ENCODE measurements at regions not wholly inside any gene's neighbourhood (a gene's known extent, or its start where the extent isn't known, plus 50 kb on each side); places are given as distances from the start of the nearest gene placed in this dataset.

- DNase-seq = no peak
Measured at GRCh38 chr2:129661935-129662334, 317.5 kb upstream of the RAB6C start.

GRCh38 chr2:129667577-129667976 is 311.9 kb upstream of the RAB6C start:
- DNase-seq = no peak

DNA sequence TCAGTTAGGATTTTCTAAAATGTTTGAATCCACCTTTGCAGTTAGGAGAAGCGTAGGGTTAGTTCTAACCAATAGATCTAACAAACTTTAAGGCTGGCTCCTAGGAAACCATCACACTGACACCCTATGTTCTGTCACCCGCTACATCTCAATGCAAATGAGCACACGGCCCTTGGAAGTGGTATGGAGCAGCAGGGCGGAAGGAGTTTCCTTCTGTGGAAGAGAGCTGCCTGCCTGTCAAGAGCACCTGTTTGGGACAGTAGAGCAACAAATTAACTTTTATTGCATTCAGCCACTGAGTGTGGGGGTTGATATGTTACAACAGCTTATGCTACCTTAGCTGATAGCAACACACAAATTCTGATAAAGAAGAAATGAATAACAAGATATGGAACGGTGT is 306.9 kb upstream of the RAB6C start:
- no peak for DNase-seq

DNA sequence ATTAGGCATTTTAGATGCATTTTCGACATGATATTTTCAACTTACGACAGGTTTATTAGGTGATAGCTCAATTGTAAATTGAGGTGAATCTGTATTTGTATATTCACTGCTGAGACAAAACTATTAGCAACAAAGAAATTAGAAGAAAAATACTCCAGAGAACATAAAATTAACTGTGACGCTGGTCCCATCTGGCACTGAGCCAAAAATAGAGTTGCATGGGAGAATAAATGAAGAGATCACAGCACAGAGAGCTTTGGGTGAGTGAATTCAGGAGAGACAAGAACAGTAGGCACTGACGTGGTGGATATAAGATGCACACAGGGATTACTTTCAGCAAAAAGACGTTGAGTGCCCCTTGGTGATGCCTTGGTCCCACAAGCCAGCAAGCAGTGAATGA is 306.2 kb upstream of the RAB6C start:
- no peak for DNase-seq

DNA sequence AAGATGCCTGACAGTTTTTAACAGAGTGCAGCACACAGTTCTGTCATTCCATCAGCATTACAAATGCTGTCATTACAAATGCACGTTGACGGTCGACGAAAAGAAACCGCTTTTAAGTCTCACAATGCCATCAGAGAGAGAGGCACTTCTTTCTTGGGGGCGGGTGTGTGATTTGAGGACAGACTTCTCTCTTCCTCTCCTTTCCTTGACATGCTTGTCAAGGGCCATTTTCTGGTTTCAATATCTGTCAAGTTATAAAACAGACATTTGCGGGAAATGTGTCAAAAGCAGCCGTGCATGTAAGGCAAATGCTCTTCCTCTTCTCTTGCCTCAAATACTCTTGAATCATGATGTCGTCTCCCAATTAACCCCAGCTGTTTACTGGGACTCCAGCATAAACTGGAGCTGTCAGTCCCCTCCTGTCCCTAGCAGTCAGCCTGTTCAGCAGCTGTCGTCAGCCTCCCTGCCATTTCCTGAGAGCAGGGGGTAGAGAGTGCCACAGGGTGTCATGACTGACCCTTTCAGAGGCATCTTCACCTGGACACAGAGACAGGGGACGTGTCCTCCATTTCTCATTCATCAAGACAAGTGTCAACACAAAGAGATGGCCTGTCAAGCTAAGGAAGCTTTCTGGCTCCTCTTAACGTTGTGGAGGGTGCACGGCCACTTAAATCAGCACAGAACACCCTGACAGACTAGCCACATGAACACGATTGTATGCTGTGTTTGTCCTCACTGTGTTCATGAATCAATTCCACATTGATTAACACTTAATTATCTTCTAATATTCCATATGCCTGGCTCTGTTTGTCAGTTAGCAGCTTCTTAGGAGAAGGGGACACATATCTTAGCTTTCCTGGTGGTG is 305.4 kb upstream of the RAB6C start:
- no peak for DNase-seq

DNA sequence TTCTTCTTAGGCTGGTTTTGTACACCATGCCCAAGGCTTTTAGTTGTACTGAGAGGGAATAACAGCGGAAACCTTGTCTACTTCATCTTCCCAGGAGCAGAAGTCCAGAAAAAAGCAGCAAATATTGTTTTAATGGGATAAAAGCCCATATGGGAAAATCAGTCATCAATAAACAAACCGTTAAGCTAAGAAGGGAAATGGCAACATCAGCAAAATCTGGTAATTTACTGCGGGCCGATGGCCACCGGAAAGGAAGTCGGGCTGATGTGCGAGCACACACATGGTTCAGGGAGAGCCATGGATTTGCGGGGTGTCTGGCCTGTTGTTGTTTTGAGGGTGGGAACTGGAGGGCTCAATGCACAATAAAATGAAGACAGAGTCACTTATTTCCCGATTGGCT is 300.7 kb upstream of the RAB6C start:
- no peak for DNase-seq

- no peak for DNase-seq
Measured at GRCh38 chr2:129681788-129682187, 297.7 kb upstream of the RAB6C start.

DNA sequence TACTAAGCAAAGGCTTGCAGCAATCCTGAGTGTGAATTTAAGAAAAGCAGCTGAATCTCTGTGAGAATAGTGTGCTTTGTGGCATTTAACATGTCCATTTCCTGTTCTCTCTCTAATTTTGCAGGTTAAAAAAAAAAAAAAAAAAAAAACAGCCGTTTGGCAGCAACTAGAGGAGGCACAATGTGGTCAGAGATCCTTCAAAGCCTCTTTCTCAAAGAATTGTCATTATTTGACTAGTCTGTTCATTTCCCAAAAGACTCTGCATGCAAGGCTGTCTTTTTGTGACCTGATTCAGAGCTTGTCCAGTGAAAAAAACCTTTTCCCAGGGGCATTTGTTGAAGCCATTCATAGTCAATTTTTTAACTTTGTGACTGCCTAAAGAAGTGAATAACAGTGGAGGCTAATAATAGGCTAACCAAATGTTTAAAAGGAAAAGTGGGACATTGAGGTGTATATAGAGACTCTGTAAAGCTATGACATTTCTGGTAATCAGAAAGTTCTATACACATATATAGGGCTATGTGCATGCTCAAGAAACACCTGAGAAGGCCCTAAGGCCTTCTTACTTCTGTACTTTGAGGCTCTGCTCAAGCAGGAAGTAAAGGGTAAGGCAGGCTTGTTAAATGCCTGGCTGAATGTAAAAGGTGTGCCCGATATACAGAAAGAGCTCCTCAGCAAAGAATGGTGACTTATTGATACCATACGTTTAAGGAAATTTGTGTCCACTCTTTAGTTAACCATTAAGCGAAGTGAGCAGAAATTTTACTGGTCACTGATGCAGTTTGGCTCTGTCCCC is 289.6 kb upstream of the RAB6C start:
- DNase-seq = no peak

DNA sequence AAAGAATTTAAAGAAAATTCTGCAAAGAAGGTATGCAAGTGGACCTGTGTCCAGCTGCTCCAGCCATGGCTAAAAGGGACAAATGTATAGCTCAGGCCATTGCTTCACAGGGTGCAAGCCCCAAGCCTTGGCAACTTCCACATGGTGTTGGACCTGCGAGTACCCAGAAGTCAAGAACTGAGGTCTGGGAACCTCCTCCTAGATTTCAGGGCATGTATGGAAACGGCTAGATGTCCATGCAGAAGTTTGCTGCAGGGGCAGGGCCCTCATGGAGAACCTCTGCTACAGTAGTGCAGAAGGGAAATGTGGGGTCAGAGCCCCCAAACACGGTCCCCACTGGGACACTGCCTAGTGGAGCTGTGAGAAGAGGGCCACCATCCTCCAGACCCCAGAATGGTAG is 284.0 kb upstream of the RAB6C start:
- DNase-seq = no peak

DNA sequence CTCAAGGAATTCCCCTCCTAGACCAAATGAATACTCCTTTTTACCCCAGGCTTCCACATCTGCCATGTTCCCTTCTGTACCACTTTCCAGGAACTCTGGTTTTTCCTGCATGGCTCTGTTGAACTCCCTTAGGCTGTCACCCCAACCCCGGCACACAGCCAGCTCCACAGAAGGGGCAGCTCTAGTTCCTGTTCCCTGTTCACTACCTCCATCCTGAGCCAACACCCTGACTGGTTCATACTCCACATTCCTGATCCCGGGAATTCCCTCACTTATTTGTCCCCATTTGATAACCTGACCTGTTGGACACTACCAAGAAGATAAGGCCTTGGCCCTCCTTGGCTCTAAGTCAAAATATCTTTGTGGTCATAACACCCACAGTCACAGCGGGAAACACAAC is 280.9 kb upstream of the RAB6C start:
- DNase-seq = no peak

- DNase-seq = no peak
Measured at GRCh38 chr2:129699781-129700573, 279.5 kb upstream of the RAB6C start.

DNA sequence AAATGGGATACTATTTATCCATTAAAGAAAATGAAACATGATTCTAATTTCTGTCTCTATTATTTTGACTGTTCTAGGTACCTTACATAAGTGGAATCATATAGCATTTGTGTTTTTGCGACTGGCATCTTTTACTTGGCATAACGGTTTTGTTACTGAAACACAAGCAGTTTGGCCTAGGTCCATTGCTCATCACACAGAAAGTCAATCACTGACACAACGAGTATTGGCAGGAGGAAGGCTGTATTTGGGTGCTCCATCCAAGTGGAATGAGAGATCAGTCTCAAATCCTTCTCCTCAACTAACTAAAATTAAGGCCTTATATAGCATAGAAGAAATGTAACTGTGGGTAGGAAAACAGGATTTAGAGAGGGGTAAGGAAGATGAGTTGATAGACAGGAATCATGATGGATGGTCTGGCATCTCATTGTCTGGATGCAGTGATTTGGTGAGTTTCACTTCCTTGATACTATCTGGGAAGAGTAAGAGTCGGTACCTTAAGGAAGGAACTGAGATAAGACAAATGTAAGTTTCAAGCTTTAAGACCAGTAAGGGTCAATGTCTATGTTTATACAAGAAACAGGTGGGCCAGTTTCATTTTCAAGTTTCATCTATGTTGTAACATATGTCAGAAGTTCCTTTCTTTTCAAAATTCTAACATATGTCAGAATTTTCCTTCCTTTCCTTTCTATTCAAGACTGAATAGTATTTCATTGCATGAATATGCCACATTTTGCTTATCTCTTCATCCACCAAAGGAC is 276.9 kb upstream of the RAB6C start:
- no peak for DNase-seq

GRCh38 chr2:129705085-129705484 is 274.4 kb upstream of the RAB6C start:
- DNase-seq = no peak

- no peak for DNase-seq
Measured at GRCh38 chr2:129707800-129708199, 271.7 kb upstream of the RAB6C start.

- no peak for DNase-seq
Measured at GRCh38 chr2:129708221-129708967, 271.1 kb upstream of the RAB6C start.

- DNase-seq = no peak
Measured at GRCh38 chr2:129709001-129709955, 270.2 kb upstream of the RAB6C start.

- no peak for DNase-seq
Measured at GRCh38 chr2:129709956-129710598, 269.4 kb upstream of the RAB6C start.

- no peak for DNase-seq
Measured at GRCh38 chr2:129710670-129711495, 268.6 kb upstream of the RAB6C start.

Measured in activated CD8-positive, alpha-beta memory T cell treated with anti-CD3 and anti-CD28 coated beads, Interleukin-2, amount 50 U/mL, for 48 hours (primary cell).